H1 (cell line): ENCODE measurements at regions not wholly inside any gene's neighbourhood (a gene's known extent, or its start where the extent isn't known, plus 50 kb on each side); places are given as distances from the start of the nearest gene placed in this dataset.
A peak's percentile ranks its signal among the peaks of the same experiment; 100 is the strongest.

ENCODE experiments used
- CTCF ChIA-PET: fragments of 300-600 bp; sonication (Branson Sonifier 250); formaldehyde crosslinking; loops from one replicate; lab custom pipeline; 2021; ENCODE audit not compliant: partially characterized antibody; lab: Charles Lee
- POLR2A ChIA-PET: fragments of 300-600 bp; sonication (Branson Sonifier 250); formaldehyde crosslinking; loops from one replicate; lab custom pipeline; 2021; ENCODE audit warnings: inconsistent platforms; ENCODE audit not compliant: partially characterized antibody; lab: Charles Lee
- DNase-seq, 2 experiments: peaks; one replicate each; pipeline versions ENCODE4 v3.0.0 to v3.0.0-alpha.2; 2010 to 2022; ENCODE audit warnings: low spot score in 2 of 2, low read depth in 1 of 2, mixed read lengths in 1 of 2
- FAIRE-seq: peaks from 2 replicates; lab custom pipeline; 2011; peaks lifted over from hg19 to GRCh38; lab: Jason Lieb, UNC
- H2AFZ ChIP-seq: 2 replicates; pipeline ENCODE4 v1.8.1; 2012; ENCODE audit warnings: low read length, inconsistent platforms
- H2AK5ac ChIP-seq: 2 replicates; pipeline ENCODE4 v1.6.1; 2013; ENCODE audit warnings: low read depth, low read length
- H2BK120ac ChIP-seq: replicated peaks from 2 replicates; pipeline ENCODE3; 2013; ENCODE audit warnings: low read depth, low read length, inconsistent platforms
- H2BK12ac ChIP-seq: 2 replicates; pipeline ENCODE4 v1.6.1; 2013; ENCODE audit warnings: low read depth, low read length
- H2BK15ac ChIP-seq: 2 replicates; pipeline ENCODE4 v1.6.1; 2013; ENCODE audit warnings: low read length
- H2BK20ac ChIP-seq: 2 replicates; pipeline ENCODE4 v1.6.1; 2013; ENCODE audit warnings: low read length
- H2BK5ac ChIP-seq: 2 replicates; pipeline ENCODE4 v1.6.1; 2013; ENCODE audit warnings: low read depth, low read length
- H3K14ac ChIP-seq: 2 replicates; pipeline ENCODE4 v1.6.1; 2013; ENCODE audit warnings: inconsistent platforms; ENCODE audit not compliant: insufficient read length
- H3K18ac ChIP-seq: 2 replicates; pipeline ENCODE4 v1.6.1; 2013; ENCODE audit warnings: low read length; ENCODE audit errors: extremely low read depth
- H3K23ac ChIP-seq: 2 replicates; pipeline ENCODE4 v1.6.1; 2013; ENCODE audit warnings: inconsistent platforms; ENCODE audit not compliant: insufficient read length
- H3K23me2 ChIP-seq: 2 replicates; pipeline ENCODE4 v1.6.1; 2013; ENCODE audit warnings: low read depth, low read length
- H3K27ac ChIP-seq: 2 replicates; pipeline ENCODE4 v1.6.1; 2011; ENCODE audit warnings: low read depth, low read length, inconsistent platforms
- H3K27me3 ChIP-seq, 4 experiments: replicated peaks in 1 of 4; 1 replicate in 1 of 4; 2 replicates in 3 of 4; pipeline versions ENCODE4 v1.6.1 to v1.8.1; 2011 to 2013; ENCODE audit warnings: low read length in 3 of 4, mild to moderate bottlenecking in 3 of 4, inconsistent platforms in 2 of 4, mixed read lengths in 2 of 4, moderate library complexity in 1 of 4; ENCODE audit not compliant: control insufficient read depth in 3 of 4, insufficient read depth in 3 of 4; ENCODE audit errors: extremely low read depth in 1 of 4
- H3K36me3 ChIP-seq, 4 experiments: 2 replicates each; pipeline versions ENCODE4 v1.6.1 to v1.8.1; 2011 to 2013; ENCODE audit warnings: mild to moderate bottlenecking in 4 of 4, low read length in 3 of 4, moderate library complexity in 2 of 4, control low read depth in 1 of 4, inconsistent platforms in 1 of 4; ENCODE audit not compliant: insufficient read depth in 4 of 4, control insufficient read depth in 2 of 4
- H3K4ac ChIP-seq: replicated peaks from 2 replicates; pipeline ENCODE3; 2013; ENCODE audit warnings: low read length, low read depth, mixed read lengths, inconsistent platforms; ENCODE audit not compliant: insufficient read length
- H3K4me1 ChIP-seq, 4 experiments: replicated peaks in 1 of 4; 1 replicate in 1 of 4; 2 replicates in 3 of 4; pipeline versions ENCODE4 v1.6.1 to v1.8.1; 2011 to 2013; ENCODE audit warnings: low read length in 3 of 4, inconsistent platforms in 2 of 4, mixed read lengths in 1 of 4; ENCODE audit not compliant: insufficient read depth in 4 of 4, control insufficient read depth in 3 of 4
- H3K4me2 ChIP-seq, 2 experiments: 2 replicates each; pipeline versions ENCODE4 v1.6.1 to v1.8.1; 2011 to 2013; ENCODE audit warnings: low read depth in 2 of 2, low read length in 2 of 2, control low read depth in 1 of 2, inconsistent platforms in 1 of 2, mild to moderate bottlenecking in 1 of 2; ENCODE audit not compliant: insufficient read depth in 1 of 2
- H3K4me3 ChIP-seq, 4 experiments: fragments of 200-600, 300-600 bp in 1 of 4; sonication (generic), shearing (Covaris generic), sonication (Bioruptor Twin) in 1 of 4; 2 replicates each; pipeline versions ENCODE4 v1.5.1 to v1.8.1; 2011 to 2016; ENCODE audit warnings: low read length in 4 of 4, low read depth in 3 of 4, control low read depth in 2 of 4, inconsistent platforms in 2 of 4, mild to moderate bottlenecking in 2 of 4, mixed read lengths in 1 of 4, moderate library complexity in 1 of 4; ENCODE audit not compliant: insufficient read depth in 2 of 4; ENCODE audit errors: extremely low read depth in 1 of 4
- H3K56ac ChIP-seq: replicated peaks from 2 replicates; pipeline ENCODE3; 2013; ENCODE audit warnings: low read depth, mild to moderate bottlenecking, mixed read lengths, low read length, inconsistent platforms; ENCODE audit not compliant: insufficient read length
- H3K79me1 ChIP-seq: 2 replicates; pipeline ENCODE4 v1.6.1; 2013; ENCODE audit warnings: low read depth, low read length, control low read depth
- H3K79me2 ChIP-seq, 2 experiments: 2 replicates each; pipeline versions ENCODE4 v1.6.1 to v1.8.1; 2012 to 2013; ENCODE audit warnings: low read length in 2 of 2, mild to moderate bottlenecking in 2 of 2, inconsistent platforms in 1 of 2; ENCODE audit not compliant: insufficient read depth in 2 of 2, control insufficient read depth in 1 of 2
- H3K9ac ChIP-seq, 4 experiments: replicated peaks in 1 of 4; 1 replicate in 1 of 4; 2 replicates in 3 of 4; pipeline versions ENCODE4 v1.6.1 to v1.8.1; 2011 to 2013; ENCODE audit warnings: low read depth in 3 of 4, low read length in 3 of 4, control low read depth in 2 of 4, mild to moderate bottlenecking in 2 of 4, moderate library complexity in 2 of 4, inconsistent platforms in 1 of 4; ENCODE audit errors: extremely low read depth in 1 of 4
- H3K9me3 ChIP-seq, 2 experiments: 2 replicates each; pipeline versions ENCODE4 v1.6.1 to v1.8.1; 2012 to 2013; ENCODE audit warnings: mild to moderate bottlenecking in 2 of 2, moderate library complexity in 2 of 2, control low read depth in 1 of 2, inconsistent platforms in 1 of 2, low read depth in 1 of 2, low read length in 1 of 2, mixed read lengths in 1 of 2; ENCODE audit not compliant: insufficient read depth in 2 of 2
- H4K20me1 ChIP-seq, 2 experiments: replicated peaks in 1 of 2; 2 replicates each; pipeline versions ENCODE3 to v1.8.1; 2011 to 2013; ENCODE audit warnings: inconsistent platforms in 2 of 2, low read length in 2 of 2, mild to moderate bottlenecking in 1 of 2; ENCODE audit not compliant: insufficient read depth in 2 of 2, control insufficient read depth in 1 of 2
- H4K5ac ChIP-seq: 2 replicates; pipeline ENCODE4 v1.6.1; 2013; ENCODE audit warnings: low read length, low read depth, mixed read lengths, inconsistent platforms; ENCODE audit not compliant: insufficient read length
- H4K8ac ChIP-seq: 2 replicates; pipeline ENCODE4 v1.8.0; 2013; ENCODE audit warnings: mild to moderate bottlenecking, moderate library complexity, low read length, inconsistent platforms; ENCODE audit not compliant: insufficient read depth; ENCODE audit errors: extremely low read depth
- H4K91ac ChIP-seq: replicated peaks from 2 replicates; pipeline ENCODE3; 2013; ENCODE audit warnings: low read length, mixed read lengths, inconsistent platforms; ENCODE audit not compliant: insufficient read length
- WGBS, 2 experiments: shearing (Covaris generic) in 1 of 2; methylation state at CpG; one replicate each; pipeline versions ENCODE4 v1.1.6 to v1.1.7; 2013 to 2015; ENCODE audit warnings: low lambda C conversion rate in 2 of 2, mixed read lengths in 2 of 2, inconsistent platforms in 1 of 2, low coverage in 1 of 2, missing lambda C conversion rate in 1 of 2; ENCODE audit not compliant: insufficient replicate concordance in 2 of 2, insufficient coverage in 1 of 2, insufficient read length in 1 of 2; ENCODE audit errors: extremely low coverage in 1 of 2, missing lambda C conversion rate in 1 of 2; 5-methylcytosine and 5-hydroxymethylcytosine counted together
- TF ChIP-seq, protein P1 (sequence below): fragments of 300-600 bp; sonication (generic); IDR thresholded peaks from 2 replicates; pipeline ENCODE4 v1.7.1; 2012; ENCODE audit warnings: low read length, moderate library complexity, mild to moderate bottlenecking, inconsistent platforms; ENCODE audit not compliant: insufficient replicate concordance

DNA sequence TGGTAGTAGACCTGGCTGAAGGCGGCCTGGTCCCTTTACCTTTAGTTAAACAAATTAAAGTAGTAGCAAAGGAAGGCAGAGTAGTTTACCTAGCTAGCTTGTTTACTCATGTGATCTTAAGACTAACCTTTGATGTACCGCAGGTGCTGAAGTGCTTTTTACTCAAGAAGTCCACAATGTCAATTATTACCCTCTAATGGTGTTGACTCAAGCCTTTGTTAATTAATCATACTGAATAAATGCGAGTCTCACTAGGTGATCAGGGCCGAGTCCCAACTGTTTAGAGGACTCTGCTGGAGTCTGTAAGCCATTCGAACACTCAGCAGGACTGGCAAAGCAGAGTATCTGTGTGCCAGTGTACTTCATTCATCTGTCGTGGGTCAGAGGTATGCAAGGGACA is 381.1 kb upstream of the NCAM2 start:
- 1% methylated on average over 6 of the region's 6 CpGs; no CpG with 5 or more reads in 1 of the 2 experiments for WGBS, 2 experiments
- H3K4ac ChIP-seq = no peak overlapping the region
- no peak overlapping the region for H3K14ac ChIP-seq
- FAIRE-seq (peak; percentile 82), DNase-seq (peak; percentile 34 to 49)
- no peak overlapping the region for H2BK15ac ChIP-seq
- no peak overlapping the region for H3K18ac ChIP-seq
- H2BK120ac ChIP-seq = no peak overlapping the region
- no peak overlapping the region for H3K4me3 ChIP-seq
- no peak overlapping the region for H2BK20ac ChIP-seq
- no peaks in the 10 kb centered on the region for H3K36me3 ChIP-seq
- H3K79me2 ChIP-seq = no peaks in the 10 kb centered on the region
- H4K5ac ChIP-seq = no peak overlapping the region
- no peak overlapping the region for H4K8ac ChIP-seq
- H3K56ac ChIP-seq = no peak overlapping the region
- H2BK12ac ChIP-seq = no peak overlapping the region
- POLR2A ChIA-PET = no interaction called here
- H3K9ac ChIP-seq = no peak overlapping the region
- H2AK5ac ChIP-seq = no peak overlapping the region
- no peak overlapping the region for H2AFZ ChIP-seq
- H3K4me1 ChIP-seq = no peaks in the 10 kb centered on the region
- H4K20me1 ChIP-seq = peaks cover 2% of the 10 kb centered on the region in 2 experiments
- H3K27me3 ChIP-seq = peaks cover 42 to 57% (median 52%) of the 10 kb centered on the region in 4 experiments
- no peak overlapping the region for H3K23ac ChIP-seq
- no peak overlapping the region for H3K27ac ChIP-seq
- no peaks in the 10 kb centered on the region for H3K79me1 ChIP-seq
- H3K9me3 ChIP-seq = no peaks in the 10 kb centered on the region
- H3K23me2 ChIP-seq = no peaks in the 10 kb centered on the region
- no peak overlapping the region for H4K91ac ChIP-seq
- H2BK5ac ChIP-seq = no peak overlapping the region
- 0 out of 4 replicates have a peak overlapping the region, but pooled peaks of 1 of the 2 experiments have one; percentile 1 for H3K4me2 ChIP-seq
- CTCF ChIA-PET = no interaction called here
- TF ChIP-seq, protein P1, sequence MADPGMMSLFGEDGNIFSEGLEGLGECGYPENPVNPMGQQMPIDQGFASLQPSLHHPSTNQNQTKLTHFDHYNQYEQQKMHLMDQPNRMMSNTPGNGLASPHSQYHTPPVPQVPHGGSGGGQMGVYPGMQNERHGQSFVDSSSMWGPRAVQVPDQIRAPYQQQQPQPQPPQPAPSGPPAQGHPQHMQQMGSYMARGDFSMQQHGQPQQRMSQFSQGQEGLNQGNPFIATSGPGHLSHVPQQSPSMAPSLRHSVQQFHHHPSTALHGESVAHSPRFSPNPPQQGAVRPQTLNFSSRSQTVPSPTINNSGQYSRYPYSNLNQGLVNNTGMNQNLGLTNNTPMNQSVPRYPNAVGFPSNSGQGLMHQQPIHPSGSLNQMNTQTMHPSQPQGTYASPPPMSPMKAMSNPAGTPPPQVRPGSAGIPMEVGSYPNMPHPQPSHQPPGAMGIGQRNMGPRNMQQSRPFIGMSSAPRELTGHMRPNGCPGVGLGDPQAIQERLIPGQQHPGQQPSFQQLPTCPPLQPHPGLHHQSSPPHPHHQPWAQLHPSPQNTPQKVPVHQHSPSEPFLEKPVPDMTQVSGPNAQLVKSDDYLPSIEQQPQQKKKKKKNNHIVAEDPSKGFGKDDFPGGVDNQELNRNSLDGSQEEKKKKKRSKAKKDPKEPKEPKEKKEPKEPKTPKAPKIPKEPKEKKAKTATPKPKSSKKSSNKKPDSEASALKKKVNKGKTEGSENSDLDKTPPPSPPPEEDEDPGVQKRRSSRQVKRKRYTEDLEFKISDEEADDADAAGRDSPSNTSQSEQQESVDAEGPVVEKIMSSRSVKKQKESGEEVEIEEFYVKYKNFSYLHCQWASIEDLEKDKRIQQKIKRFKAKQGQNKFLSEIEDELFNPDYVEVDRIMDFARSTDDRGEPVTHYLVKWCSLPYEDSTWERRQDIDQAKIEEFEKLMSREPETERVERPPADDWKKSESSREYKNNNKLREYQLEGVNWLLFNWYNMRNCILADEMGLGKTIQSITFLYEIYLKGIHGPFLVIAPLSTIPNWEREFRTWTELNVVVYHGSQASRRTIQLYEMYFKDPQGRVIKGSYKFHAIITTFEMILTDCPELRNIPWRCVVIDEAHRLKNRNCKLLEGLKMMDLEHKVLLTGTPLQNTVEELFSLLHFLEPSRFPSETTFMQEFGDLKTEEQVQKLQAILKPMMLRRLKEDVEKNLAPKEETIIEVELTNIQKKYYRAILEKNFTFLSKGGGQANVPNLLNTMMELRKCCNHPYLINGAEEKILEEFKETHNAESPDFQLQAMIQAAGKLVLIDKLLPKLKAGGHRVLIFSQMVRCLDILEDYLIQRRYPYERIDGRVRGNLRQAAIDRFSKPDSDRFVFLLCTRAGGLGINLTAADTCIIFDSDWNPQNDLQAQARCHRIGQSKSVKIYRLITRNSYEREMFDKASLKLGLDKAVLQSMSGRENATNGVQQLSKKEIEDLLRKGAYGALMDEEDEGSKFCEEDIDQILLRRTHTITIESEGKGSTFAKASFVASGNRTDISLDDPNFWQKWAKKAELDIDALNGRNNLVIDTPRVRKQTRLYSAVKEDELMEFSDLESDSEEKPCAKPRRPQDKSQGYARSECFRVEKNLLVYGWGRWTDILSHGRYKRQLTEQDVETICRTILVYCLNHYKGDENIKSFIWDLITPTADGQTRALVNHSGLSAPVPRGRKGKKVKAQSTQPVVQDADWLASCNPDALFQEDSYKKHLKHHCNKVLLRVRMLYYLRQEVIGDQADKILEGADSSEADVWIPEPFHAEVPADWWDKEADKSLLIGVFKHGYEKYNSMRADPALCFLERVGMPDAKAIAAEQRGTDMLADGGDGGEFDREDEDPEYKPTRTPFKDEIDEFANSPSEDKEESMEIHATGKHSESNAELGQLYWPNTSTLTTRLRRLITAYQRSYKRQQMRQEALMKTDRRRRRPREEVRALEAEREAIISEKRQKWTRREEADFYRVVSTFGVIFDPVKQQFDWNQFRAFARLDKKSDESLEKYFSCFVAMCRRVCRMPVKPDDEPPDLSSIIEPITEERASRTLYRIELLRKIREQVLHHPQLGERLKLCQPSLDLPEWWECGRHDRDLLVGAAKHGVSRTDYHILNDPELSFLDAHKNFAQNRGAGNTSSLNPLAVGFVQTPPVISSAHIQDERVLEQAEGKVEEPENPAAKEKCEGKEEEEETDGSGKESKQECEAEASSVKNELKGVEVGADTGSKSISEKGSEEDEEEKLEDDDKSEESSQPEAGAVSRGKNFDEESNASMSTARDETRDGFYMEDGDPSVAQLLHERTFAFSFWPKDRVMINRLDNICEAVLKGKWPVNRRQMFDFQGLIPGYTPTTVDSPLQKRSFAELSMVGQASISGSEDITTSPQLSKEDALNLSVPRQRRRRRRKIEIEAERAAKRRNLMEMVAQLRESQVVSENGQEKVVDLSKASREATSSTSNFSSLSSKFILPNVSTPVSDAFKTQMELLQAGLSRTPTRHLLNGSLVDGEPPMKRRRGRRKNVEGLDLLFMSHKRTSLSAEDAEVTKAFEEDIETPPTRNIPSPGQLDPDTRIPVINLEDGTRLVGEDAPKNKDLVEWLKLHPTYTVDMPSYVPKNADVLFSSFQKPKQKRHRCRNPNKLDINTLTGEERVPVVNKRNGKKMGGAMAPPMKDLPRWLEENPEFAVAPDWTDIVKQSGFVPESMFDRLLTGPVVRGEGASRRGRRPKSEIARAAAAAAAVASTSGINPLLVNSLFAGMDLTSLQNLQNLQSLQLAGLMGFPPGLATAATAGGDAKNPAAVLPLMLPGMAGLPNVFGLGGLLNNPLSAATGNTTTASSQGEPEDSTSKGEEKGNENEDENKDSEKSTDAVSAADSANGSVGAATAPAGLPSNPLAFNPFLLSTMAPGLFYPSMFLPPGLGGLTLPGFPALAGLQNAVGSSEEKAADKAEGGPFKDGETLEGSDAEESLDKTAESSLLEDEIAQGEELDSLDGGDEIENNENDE = peak; percentile 64
